OCI-LY1 (cell line): ENCODE measurements at regions not wholly inside any gene's neighbourhood (a gene's known extent, or its start where the extent isn't known, plus 50 kb on each side); places are given as distances from the start of the nearest gene placed in this dataset.

ENCODE experiments used
- CTCF ChIP-seq: fragments of 200-600 bp; sonication (generic), shearing (Covaris generic); IDR thresholded peaks from 2 replicates; pipeline ENCODE4 v1.5.1; 2017; ENCODE audit warnings: mild to moderate bottlenecking, antibody characterized with exemption, low read length, moderate library complexity, mixed read lengths
- EZH2 ChIP-seq: fragments of 200-600 bp; sonication (generic), shearing (Covaris generic); IDR thresholded peaks from 2 replicates; pipeline ENCODE4 v1.8.0; 2017; ENCODE audit warnings: borderline replicate concordance, mixed run types, mild to moderate bottlenecking, antibody characterized with exemption, low read length, moderate library complexity, mixed read lengths

GRCh38 chr11:122342089-122342744 lies 226.2 kb upstream of the BLID start:
- TF ChIP-seq CTCF = no peak
- no peak for TF ChIP-seq EZH2
